ENCODE measurements at regions not wholly inside any gene's neighbourhood (a gene's known extent, or its start where the extent isn't known, plus 50 kb on each side); places are given as distances from the start of the nearest gene placed in this dataset.

GRCh38 chr16:80171746-80172145 is 369.0 kb upstream of the DYNLRB2 start:
- Mint-ChIP-seq H3K27ac (no peak overlapping the region), H3K4me1 (ENCODE audit: low read depth) (no peaks in the 10 kb centered on the region), H3K27me3 (no peaks in the 10 kb centered on the region), H3K36me3 (ENCODE audit: low read depth) (no peaks in the 10 kb centered on the region), H3K4me3 (no peak overlapping the region), H3K9me3 (no peaks in the 10 kb centered on the region)
- intact Hi-C loops (cut with micrococcal nuclease): no loop called here

GRCh38 chr16:80171199-80171598 is 369.6 kb upstream of the DYNLRB2 start:
- no peaks in the 10 kb centered on the region for H3K4me1 Mint-ChIP-seq (ENCODE audit: low read depth)
- no peaks in the 10 kb centered on the region for H3K36me3 Mint-ChIP-seq (ENCODE audit: low read depth)
- H3K27ac Mint-ChIP-seq: no peak overlapping the region
- no peak overlapping the region for H3K4me3 Mint-ChIP-seq
- intact Hi-C loops (cut with micrococcal nuclease): no loop called here
- H3K9me3 Mint-ChIP-seq: peaks cover 3% of the 10 kb centered on the region
- no peaks in the 10 kb centered on the region for H3K27me3 Mint-ChIP-seq

- no peaks in the 10 kb centered on the region for H3K36me3 Mint-ChIP-seq (ENCODE audit: low read depth)
- peaks cover 8% of the 10 kb centered on the region for H3K9me3 Mint-ChIP-seq
- no peaks in the 10 kb centered on the region for H3K27me3 Mint-ChIP-seq
- H3K4me1 Mint-ChIP-seq (ENCODE audit: low read depth): no peaks in the 10 kb centered on the region
- no peak overlapping the region for H3K27ac Mint-ChIP-seq
- intact Hi-C loops (cut with micrococcal nuclease): no loop called here
- H3K4me3 Mint-ChIP-seq: no peak overlapping the region
These were observed 373.0 kb upstream of the DYNLRB2 start for GRCh38 chr16:80167657-80168390.

GRCh38 chr16:80166082-80166481 is 374.7 kb upstream of the DYNLRB2 start:
- intact Hi-C loops (cut with micrococcal nuclease): no loop called here
- no peaks in the 10 kb centered on the region for H3K4me1 Mint-ChIP-seq (ENCODE audit: low read depth)
- H3K27ac Mint-ChIP-seq: no peak overlapping the region
- no peak overlapping the region for H3K4me3 Mint-ChIP-seq
- no peaks in the 10 kb centered on the region for H3K36me3 Mint-ChIP-seq (ENCODE audit: low read depth)
- H3K9me3 Mint-ChIP-seq: peaks cover 8% of the 10 kb centered on the region
- no peaks in the 10 kb centered on the region for H3K27me3 Mint-ChIP-seq

- intact Hi-C loops (cut with micrococcal nuclease): no loop called here
- no peak overlapping the region for H3K4me3 Mint-ChIP-seq
- H3K9me3 Mint-ChIP-seq: peaks cover 8% of the 10 kb centered on the region
- no peak overlapping the region for H3K27ac Mint-ChIP-seq
- no peaks in the 10 kb centered on the region for H3K4me1 Mint-ChIP-seq (ENCODE audit: low read depth)
- no peaks in the 10 kb centered on the region for H3K36me3 Mint-ChIP-seq (ENCODE audit: low read depth)
- H3K27me3 Mint-ChIP-seq: no peaks in the 10 kb centered on the region
These were observed 375.7 kb upstream of the DYNLRB2 start for GRCh38 chr16:80164966-80165550.

- Mint-ChIP-seq H3K36me3 (ENCODE audit: low read depth) (no peaks in the 10 kb centered on the region), H3K27ac (no peak overlapping the region), H3K9me3 (peaks cover 8% of the 10 kb centered on the region), H3K27me3 (no peaks in the 10 kb centered on the region), H3K4me3 (no peak overlapping the region), H3K4me1 (ENCODE audit: low read depth) (no peaks in the 10 kb centered on the region)
- intact Hi-C loops (cut with micrococcal nuclease): no loop called here
These were observed 377.5 kb upstream of the DYNLRB2 start for GRCh38 chr16:80163339-80163738.

- Mint-ChIP-seq H3K4me1 (ENCODE audit: low read depth) (no peaks in the 10 kb centered on the region), H3K27me3 (no peaks in the 10 kb centered on the region), H3K27ac (no peak overlapping the region), H3K4me3 (no peak overlapping the region), H3K36me3 (ENCODE audit: low read depth) (no peaks in the 10 kb centered on the region), H3K9me3 (peaks cover 8% of the 10 kb centered on the region)
- intact Hi-C loops (cut with micrococcal nuclease): no loop called here
These were observed 378.7 kb upstream of the DYNLRB2 start for GRCh38 chr16:80161799-80162739.

GRCh38 chr16:80158766-80159165 is 382.0 kb upstream of the DYNLRB2 start:
- intact Hi-C loops (cut with micrococcal nuclease): no loop called here
- Mint-ChIP-seq H3K36me3 (ENCODE audit: low read depth) (no peaks in the 10 kb centered on the region), H3K4me1 (ENCODE audit: low read depth) (no peaks in the 10 kb centered on the region), H3K4me3 (no peak overlapping the region), H3K27me3 (no peaks in the 10 kb centered on the region), H3K9me3 (no peaks in the 10 kb centered on the region), H3K27ac (no peak overlapping the region)

GRCh38 chr16:80151722-80152111 is 389.1 kb upstream of the DYNLRB2 start:
- Mint-ChIP-seq H3K27me3 (no peaks in the 10 kb centered on the region), H3K36me3 (ENCODE audit: low read depth) (no peaks in the 10 kb centered on the region), H3K9me3 (no peaks in the 10 kb centered on the region), H3K4me3 (no peak overlapping the region), H3K4me1 (ENCODE audit: low read depth) (no peaks in the 10 kb centered on the region), H3K27ac (no peak overlapping the region)
- intact Hi-C loops (cut with micrococcal nuclease): no loop called here

- H3K4me3 Mint-ChIP-seq: no peak overlapping the region
- H3K27ac Mint-ChIP-seq: no peak overlapping the region
- intact Hi-C loops (cut with micrococcal nuclease): no loop called here
- no peaks in the 10 kb centered on the region for H3K4me1 Mint-ChIP-seq (ENCODE audit: low read depth)
- H3K9me3 Mint-ChIP-seq: no peaks in the 10 kb centered on the region
- no peaks in the 10 kb centered on the region for H3K36me3 Mint-ChIP-seq (ENCODE audit: low read depth)
- no peaks in the 10 kb centered on the region for H3K27me3 Mint-ChIP-seq
These were observed 389.6 kb upstream of the DYNLRB2 start for GRCh38 chr16:80150978-80151721.

- intact Hi-C loops (cut with micrococcal nuclease): no loop called here
- Mint-ChIP-seq H3K4me3 (no peak overlapping the region), H3K4me1 (ENCODE audit: low read depth) (no peaks in the 10 kb centered on the region), H3K27ac (no peak overlapping the region), H3K9me3 (no peaks in the 10 kb centered on the region), H3K27me3 (no peaks in the 10 kb centered on the region), H3K36me3 (ENCODE audit: low read depth) (no peaks in the 10 kb centered on the region)
These were observed 392.0 kb upstream of the DYNLRB2 start for GRCh38 chr16:80148826-80149225.

- Mint-ChIP-seq H3K4me1 (ENCODE audit: low read depth) (no peaks in the 10 kb centered on the region), H3K27ac (no peak overlapping the region), H3K27me3 (no peaks in the 10 kb centered on the region), H3K36me3 (ENCODE audit: low read depth) (no peaks in the 10 kb centered on the region), H3K4me3 (no peak overlapping the region), H3K9me3 (peaks cover 6% of the 10 kb centered on the region)
- intact Hi-C loops (cut with micrococcal nuclease): no loop called here
These were observed 393.7 kb upstream of the DYNLRB2 start for GRCh38 chr16:80147026-80147655.

- Mint-ChIP-seq H3K27me3 (no peaks in the 10 kb centered on the region), H3K9me3 (peaks cover 33% of the 10 kb centered on the region), H3K27ac (no peak overlapping the region), H3K36me3 (ENCODE audit: low read depth) (no peaks in the 10 kb centered on the region), H3K4me3 (no peak overlapping the region), H3K4me1 (ENCODE audit: low read depth) (no peaks in the 10 kb centered on the region)
- intact Hi-C loops (cut with micrococcal nuclease): no loop called here
These were observed 396.6 kb upstream of the DYNLRB2 start for GRCh38 chr16:80144191-80144590.

Data from dendritic cell treated with granulocyte-macrophage colony-stimulating factor and Interleukin-4, amounts not matched to agents 40 ng/mL and 50 ng/mL, for 4 days (primary cell).